Activated naive CD4-positive, alpha-beta T cell treated with anti-CD3 and anti-CD28 coated beads, Interleukin-2, amount 50 U/mL, for 72 hours (primary cell): ENCODE measurements at regions not wholly inside any gene's neighbourhood (a gene's known extent, or its start where the extent isn't known, plus 50 kb on each side); places are given as distances from the start of the nearest gene placed in this dataset.
A peak's percentile ranks its signal among the peaks of the same experiment; 100 is the strongest.
"Not testable (repeated sequence)": the region's sequence is repeated elsewhere in the genome, so short reads cannot be mapped to it uniquely, and the experiment has no call there.

Experiments used
- ATAC-seq, 2 donors: fragments of 150-1000 bp; cut with Tn5 transposase; 2 replicates each; pipeline ENCODE4 v1.10.0; 2021; ENCODE audit warnings: mild to moderate bottlenecking in 2 of 2, moderate library complexity in 2 of 2
- DNase-seq, 2 donors: peaks; one replicate each; pipeline ENCODE4 v3.0.0; 2021 to 2022; ENCODE audit warnings: low spot score in 2 of 2
- H3K27ac Mint-ChIP-seq, 2 donors: one replicate each; pipeline ENCODE4 v1.8.0; 2022; ENCODE audit warnings: mild to moderate bottlenecking in 2 of 2, mixed read lengths in 2 of 2
- H3K36me3 Mint-ChIP-seq, 2 donors: one replicate each; pipeline ENCODE4 v1.8.0; 2022; ENCODE audit warnings: mixed read lengths in 2 of 2
- H3K9me3 Mint-ChIP-seq, 2 donors: one replicate each; pipeline ENCODE4 v1.8.0; 2022; ENCODE audit warnings: mixed read lengths in 2 of 2

DNA sequence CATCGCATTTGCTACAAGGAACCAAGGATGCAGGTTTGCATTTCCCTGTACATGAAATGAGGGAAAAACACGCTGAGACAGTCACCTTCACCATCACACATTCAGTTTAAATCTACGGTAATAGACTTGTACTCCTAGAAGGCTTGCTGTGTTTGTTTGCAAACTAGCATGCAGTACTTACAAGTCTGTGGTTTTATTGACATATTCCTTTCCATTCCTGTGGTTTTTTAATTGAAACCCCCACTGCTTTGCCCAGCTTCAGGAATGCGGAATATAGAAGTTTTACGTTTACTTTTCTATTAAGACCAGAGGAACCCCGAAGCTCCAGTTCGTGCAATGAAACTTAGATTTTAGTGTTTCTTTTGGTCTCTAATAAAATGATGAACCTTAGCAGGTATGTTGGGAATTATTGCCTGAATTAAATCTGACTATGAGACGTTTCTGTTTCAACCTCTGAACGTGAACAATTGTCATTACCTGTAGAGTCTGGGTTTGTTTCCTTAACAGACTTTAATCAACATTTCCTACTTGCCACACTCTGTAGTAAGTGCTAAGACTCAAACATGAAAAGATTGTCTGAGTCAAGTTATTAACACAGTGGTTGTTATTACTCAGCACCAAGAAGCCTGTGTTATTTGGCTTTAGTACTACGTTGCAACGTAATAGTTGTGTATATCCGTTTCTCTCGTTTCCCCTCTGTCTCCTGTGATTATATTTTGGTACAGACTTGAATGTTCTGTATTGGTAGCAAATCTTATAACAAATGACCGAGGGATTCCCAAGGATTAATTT is 793.3 kb upstream of the GOT2 start:
- no peak for ATAC-seq
- no peaks in the 10 kb centered on the region for H3K36me3 Mint-ChIP-seq

DNA sequence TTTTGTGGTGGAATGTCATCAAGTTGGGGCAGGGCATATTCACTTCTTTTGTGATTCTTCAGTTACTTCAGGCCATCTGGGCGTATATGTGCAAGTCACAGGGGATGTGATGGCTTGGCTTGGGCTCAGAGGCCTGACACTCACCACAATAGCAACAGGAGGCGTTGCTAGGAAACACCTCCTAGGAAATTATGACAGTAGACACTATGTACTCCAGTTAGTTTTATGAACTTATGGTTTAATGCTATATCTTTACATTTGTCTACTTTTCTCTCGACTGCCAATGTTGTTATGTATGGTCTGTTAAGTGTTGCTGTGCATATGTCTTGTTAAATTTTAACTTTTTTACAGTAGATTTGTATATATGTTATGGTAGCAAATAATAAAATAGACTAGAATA is 788.7 kb upstream of the GOT2 start:
- DNase-seq (no peak), ATAC-seq (no peak)
- no peaks in the 10 kb centered on the region for H3K36me3 Mint-ChIP-seq
- no peaks in the 10 kb centered on the region for H3K9me3 Mint-ChIP-seq
- no peak overlapping the region for H3K27ac Mint-ChIP-seq

More for the DNA sequence above, 793.3 kb upstream of the GOT2 start:
- Mint-ChIP-seq H3K9me3 (no peaks in the 10 kb centered on the region), H3K27ac (no peak overlapping the region)
- DNase-seq: no peak

DNA sequence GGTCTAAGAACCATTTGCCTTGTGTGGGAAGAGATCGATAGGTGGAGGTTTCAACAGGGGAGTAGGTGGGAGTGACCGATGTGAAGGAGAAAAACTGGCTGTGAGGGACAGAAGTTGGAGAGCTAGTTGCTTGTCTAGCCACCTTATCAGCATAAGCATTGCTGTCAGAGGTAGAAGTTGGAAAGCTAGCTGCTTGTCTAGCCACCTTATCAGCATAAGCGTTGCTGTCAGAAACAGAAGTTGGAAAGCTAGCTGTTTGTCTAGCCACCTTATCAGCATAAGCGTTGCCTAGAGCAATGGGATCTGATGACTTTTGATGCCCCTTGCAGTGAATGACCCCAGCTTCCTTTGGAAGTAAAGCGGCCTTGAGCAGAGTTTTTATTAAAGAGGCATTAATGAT is 784.6 kb upstream of the GOT2 start:
- not testable (repeated sequence) for ATAC-seq, DNase-seq, H3K27ac Mint-ChIP-seq, H3K36me3 Mint-ChIP-seq, H3K9me3 Mint-ChIP-seq

DNA sequence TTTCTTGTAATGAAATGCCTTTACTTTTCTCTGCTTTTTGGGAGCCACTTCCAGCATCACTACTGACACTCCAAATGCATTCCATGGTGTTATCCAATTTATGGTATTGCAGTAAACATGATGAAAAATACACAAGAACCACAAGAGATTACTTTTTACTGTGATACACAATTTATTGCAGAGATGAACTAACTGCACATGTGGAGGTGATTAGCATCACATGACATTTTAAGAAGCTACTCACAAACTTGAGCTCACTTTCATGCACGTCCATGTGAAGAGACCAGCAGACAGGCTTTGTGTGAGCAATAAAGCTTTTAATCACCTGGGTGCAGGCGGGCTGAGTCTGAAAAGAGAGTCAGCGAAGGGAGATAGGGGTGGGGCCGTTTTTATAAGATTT is 780.5 kb upstream of the GOT2 start:
- DNase-seq (no peak), ATAC-seq (no peak)
- Mint-ChIP-seq H3K36me3 (peaks cover 0 to 5% of the 10 kb centered on the region in 2 donors), H3K27ac (no peak overlapping the region), H3K9me3 (peaks cover 0 to 7% of the 10 kb centered on the region in 2 donors)

DNA sequence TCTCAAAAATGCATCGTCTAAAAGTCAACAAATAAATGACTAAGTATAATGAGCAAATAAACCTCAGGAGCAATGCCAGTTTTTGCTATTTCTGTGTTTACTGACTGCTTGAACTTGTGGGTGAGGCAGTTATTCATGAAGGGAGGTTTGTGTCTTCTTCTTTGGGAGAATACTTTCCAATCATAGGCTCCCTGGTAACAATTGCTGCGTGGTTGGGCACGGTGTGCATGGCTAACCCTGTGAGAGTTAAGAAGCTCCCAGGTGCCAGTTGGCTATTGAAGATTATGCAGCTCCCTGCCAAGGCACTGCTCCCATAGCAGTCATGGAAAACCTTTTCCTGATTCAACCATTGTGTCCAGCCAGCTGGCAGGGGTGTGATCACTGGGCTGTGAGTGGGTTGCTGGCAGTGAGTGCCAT is 775.9 kb upstream of the GOT2 start:
- ATAC-seq: no peak
- DNase-seq: no peak
- no peaks in the 10 kb centered on the region for H3K36me3 Mint-ChIP-seq
- H3K9me3 Mint-ChIP-seq: peaks cover 0 to under 1% of the 10 kb centered on the region in 2 donors
- H3K27ac Mint-ChIP-seq: no peak overlapping the region

DNA sequence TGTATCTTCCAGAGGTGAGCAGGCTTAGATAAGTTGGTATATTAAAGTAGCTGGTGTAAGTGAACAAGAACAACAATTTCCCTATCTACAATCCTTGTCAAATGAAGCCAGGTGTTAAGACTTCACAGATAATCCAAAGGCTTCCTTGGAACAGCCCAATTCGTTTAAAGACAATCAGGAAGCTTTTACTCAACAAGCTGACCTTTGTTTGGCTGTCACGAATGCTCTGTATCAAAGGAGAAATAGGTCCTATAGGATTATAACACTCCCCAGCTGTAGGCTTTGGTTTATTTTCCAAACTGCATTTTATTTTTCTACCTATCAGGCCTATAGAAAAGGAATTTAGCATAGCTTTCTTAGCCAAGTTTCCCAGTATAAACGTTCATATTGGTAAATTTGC is 766.5 kb upstream of the GOT2 start:
- Mint-ChIP-seq H3K36me3 (no peaks in the 10 kb centered on the region), H3K9me3 (peaks cover 4 to 5% of the 10 kb centered on the region in 2 donors), H3K27ac (no peak overlapping the region)
- ATAC-seq (no peak), DNase-seq (no peak)

DNA sequence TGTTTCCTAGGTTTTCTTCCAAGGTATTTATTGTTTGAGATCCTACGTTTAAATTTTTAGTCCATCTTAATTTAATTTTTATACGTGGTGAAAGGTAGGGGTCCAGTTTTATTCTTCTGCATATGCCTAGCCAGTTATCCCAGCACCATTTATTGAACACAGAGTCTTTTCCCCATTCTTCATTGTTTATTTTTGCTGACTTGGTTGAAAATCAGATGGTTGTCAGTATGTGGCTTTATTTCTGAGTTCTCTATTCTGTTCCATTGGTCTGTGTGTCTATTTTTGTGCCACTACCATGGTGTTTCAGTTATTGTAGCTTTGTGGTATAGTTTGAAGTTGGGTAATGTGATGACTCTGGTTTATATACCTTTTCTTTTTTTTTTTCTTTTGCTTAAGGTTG is 753.0 kb upstream of the GOT2 start:
- no peaks in the 10 kb centered on the region for H3K36me3 Mint-ChIP-seq
- H3K9me3 Mint-ChIP-seq: peaks cover 0 to 7% of the 10 kb centered on the region in 2 donors
- ATAC-seq: no peak
- no peak overlapping the region for H3K27ac Mint-ChIP-seq
- no peak for DNase-seq

DNA sequence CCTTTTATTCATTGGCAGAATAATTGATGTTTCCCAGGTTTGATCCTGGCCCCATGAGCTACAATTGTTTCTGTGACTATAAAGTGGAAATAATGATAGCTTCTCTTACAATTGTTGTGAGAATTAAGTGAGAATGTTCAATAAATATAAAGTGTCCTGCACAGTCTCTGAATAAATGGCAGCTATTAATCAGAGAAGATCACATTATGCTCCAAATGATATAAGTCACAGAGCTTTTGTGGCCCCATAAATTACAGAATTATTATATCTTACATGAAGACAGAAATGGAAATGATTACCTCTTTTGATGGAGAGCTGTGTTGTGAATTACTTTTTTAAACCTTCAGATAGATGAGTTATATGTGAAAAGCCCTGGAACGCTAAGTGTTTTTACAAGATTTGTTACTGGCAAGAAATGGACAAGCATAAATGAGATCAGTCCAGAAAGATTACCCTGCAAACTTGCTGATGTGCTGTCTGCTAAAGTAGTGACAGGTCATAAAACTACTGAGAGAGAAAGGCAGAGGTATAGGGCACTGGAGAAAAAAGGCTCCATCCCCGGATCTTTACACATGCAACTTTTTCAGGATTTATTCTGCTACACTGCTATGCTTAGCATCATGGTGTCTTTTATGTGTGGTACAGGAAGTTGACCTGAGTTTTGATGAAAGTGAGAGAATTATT is 750.9 kb upstream of the GOT2 start:
- ATAC-seq: no peak
- Mint-ChIP-seq H3K27ac (no peak overlapping the region), H3K36me3 (no peaks in the 10 kb centered on the region), H3K9me3 (peaks cover 0 to 7% of the 10 kb centered on the region in 2 donors)
- DNase-seq: no peak

DNA sequence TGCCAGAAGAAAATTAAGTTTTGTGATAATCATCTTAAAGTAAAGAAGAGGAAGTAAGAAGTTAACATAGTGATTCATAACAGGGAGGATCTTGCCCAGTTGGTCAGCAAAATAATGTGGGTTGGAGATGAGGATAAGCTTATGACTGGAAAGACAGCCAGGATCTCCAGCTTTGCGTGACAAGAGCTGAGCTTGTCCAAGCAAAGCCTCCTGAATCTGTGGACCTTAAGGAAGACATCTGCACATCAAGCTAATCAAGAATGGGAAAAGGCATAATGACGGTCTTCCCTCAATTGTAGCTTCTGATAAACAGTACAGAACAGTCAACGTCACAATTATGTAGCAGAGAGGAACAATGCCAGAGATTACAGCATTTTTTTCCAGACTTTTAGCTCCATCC is 744.7 kb upstream of the GOT2 start:
- ATAC-seq (no peak), DNase-seq (no peak)
- Mint-ChIP-seq H3K9me3 (no peaks in the 10 kb centered on the region), H3K36me3 (no peaks in the 10 kb centered on the region), H3K27ac (no peak overlapping the region)

DNA sequence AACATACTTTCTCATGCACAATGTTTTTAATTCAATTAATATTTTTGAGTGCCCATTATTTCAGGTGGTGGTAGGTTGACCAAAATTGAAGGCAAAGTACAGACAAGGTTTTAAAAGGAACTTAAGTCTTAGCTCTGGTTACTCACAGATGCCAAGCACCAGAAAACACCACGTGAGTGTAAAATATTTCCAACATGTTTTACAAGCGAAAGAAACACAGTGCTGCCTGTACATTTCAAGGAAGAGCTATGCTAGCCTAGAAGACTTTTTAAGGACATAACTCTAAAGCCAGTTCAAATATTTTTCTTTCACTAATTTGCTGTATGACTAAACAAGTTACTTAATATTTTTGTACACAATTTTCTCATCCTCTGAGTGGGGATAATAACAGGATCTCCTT is 736.4 kb upstream of the GOT2 start:
- Mint-ChIP-seq H3K36me3 (no peaks in the 10 kb centered on the region), H3K27ac (no peak overlapping the region), H3K9me3 (peaks cover 0 to 4% of the 10 kb centered on the region in 2 donors)
- ATAC-seq: no peak
- no peak for DNase-seq

DNA sequence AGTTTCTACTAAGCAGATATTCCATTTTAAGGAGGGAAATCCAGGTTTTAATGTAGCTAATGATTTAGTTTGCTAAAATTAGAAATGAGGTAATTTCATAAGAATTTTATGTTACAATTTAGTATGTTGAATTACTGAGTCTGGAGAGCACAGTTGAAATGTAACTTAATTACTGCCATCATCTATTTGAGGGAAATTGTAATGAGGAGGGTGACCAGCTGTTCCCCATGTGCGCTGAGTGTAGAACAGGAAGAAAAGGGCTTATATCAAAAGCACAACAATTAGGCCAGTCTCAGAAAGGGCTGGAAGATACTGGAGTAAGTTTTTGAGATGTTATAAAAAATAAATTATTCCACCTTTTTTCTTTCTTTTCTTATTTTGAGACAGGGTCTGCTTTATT is 735.1 kb upstream of the GOT2 start:
- no peak for ATAC-seq
- Mint-ChIP-seq H3K9me3 (peaks cover 0 to 4% of the 10 kb centered on the region in 2 donors), H3K27ac (no peak overlapping the region), H3K36me3 (no peaks in the 10 kb centered on the region)
- DNase-seq: no peak

DNA sequence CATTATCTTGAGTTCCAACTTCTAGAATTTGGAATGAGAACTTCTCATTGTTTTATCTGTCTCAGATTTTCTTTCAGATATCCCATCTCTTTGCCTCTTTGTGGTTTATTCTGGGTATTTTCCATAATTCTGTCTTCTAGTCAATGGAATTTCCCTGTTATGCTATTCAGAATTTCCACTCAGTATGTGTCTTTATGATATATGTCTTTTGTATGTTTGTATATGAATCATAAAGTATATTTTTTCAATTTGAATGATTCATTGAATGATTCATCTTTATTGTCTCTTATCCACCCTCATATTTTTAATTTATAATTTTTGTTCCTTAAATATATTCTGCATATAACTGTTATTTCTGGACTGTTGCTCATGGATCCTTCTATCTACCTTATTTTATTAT is 729.7 kb upstream of the GOT2 start:
- H3K27ac Mint-ChIP-seq: peak overlapping the region in 1 of 2 donors; percentile 39
- peaks cover 0 to 9% of the 10 kb centered on the region in 2 donors for H3K9me3 Mint-ChIP-seq
- H3K36me3 Mint-ChIP-seq: no peaks in the 10 kb centered on the region
- DNase-seq: no peak
- peak in 1 of 2 donors; percentile 37 for ATAC-seq

DNA sequence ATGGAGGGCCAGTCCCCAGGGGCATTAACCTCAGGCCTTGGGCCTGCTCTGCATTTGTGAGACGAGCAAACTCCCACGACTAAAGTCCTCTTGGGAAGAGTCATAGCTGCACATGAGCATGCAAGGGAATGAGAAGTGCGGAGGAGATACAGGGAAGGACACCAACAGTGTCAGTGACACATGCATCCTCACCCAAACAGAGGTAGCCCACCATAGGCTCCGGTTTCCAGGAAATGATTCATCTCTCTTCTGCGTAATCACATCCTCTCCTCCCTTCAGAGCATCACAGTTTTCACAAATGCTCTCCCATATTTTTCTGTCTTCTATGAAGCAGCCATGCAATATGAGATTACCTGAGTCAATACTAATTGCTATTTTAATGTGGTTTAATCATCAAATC is 725.7 kb upstream of the GOT2 start:
- DNase-seq (no peak), ATAC-seq (no peak)
- no peak overlapping the region for H3K27ac Mint-ChIP-seq
- H3K36me3 Mint-ChIP-seq: no peaks in the 10 kb centered on the region
- peaks cover 0 to 5% of the 10 kb centered on the region in 2 donors for H3K9me3 Mint-ChIP-seq

DNA sequence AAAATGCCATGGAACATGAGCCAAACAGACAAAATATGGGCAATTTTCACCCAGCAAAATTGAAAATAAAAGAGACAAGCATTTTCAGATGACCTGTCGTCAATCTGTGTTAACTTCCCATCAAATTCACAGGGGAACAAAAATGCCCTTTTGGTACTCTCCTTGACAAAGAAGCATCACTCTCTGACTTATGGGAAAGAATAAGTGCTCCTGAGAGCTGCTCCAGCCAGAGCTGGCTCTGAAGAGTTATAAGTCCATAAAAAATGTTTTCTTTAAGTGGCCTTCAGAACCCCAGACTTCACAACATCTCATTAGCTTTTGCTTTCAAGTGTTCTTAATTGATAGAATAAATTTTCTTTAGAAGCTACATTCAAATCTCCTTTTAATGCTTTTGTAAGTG is 721.4 kb upstream of the GOT2 start:
- H3K36me3 Mint-ChIP-seq: no peaks in the 10 kb centered on the region
- DNase-seq: no peak
- no peak for ATAC-seq
- H3K27ac Mint-ChIP-seq: no peak overlapping the region
- H3K9me3 Mint-ChIP-seq: peaks cover 5 to 10% of the 10 kb centered on the region in 2 donors

DNA sequence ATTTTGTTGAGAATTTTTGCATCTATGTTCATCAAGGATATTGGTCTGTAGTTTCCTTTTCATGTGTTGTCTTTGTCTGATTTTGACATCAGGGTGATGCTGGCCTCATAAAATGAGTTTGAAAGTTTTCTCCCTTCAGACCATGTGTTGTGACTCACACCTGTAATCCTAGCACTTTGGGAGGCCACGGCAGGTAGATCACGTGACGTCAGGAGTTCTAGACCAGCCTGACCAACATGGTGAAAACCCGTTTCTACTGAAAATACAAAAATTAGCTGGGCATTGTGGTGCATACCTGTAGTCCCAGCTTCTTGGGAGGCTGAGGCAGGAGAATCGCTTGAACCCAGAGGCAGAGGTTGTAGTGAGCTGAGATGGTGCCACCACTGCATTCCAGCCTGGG is 716.4 kb upstream of the GOT2 start:
- H3K36me3 Mint-ChIP-seq, ATAC-seq, H3K27ac Mint-ChIP-seq, DNase-seq: not testable (repeated sequence)
- peaks cover 9 to 10% of the 10 kb centered on the region in 2 donors for H3K9me3 Mint-ChIP-seq

DNA sequence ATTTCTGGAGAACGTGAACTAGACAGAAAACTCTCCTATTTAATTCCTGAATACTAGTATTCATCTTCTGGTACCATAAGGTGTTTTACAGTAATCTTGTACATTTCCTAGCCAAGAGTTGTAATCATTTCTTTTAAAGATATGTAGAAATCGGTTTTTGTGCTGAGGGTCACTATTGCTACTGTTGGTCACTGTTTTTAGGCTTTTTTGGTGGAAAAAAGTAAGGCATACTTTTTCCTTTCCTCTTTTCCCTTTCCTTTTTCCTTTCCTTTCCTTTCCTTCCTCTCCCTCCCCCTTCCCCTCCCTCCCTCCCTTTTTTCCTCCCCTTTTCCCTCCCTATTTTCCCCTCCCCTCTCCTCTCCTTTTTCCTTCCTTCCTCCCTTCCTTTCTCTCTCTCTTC is 706.4 kb upstream of the GOT2 start:
- ATAC-seq: no peak
- peaks cover 0 to 4% of the 10 kb centered on the region in 2 donors for H3K9me3 Mint-ChIP-seq
- no peaks in the 10 kb centered on the region for H3K36me3 Mint-ChIP-seq
- DNase-seq: no peak
- H3K27ac Mint-ChIP-seq: no peak overlapping the region

DNA sequence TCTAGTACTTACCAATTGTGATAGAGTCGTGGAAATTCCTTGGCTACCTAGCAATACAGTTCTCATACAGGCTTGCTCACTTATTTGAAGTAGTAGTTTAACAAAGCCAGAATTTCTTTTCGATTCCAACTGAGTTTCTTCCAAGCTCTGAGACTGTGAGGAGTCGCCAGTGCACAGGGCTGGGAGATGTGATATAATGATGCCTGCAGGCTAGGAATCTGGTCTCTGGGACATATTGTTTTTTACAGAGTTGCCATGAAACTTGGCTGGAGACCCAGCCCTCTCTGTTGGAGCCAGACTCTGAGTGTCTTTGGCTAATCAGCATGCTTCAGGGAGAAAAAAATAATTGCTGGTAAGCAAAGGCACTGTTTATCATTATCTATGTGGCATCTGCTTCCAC is 698.8 kb upstream of the GOT2 start:
- ATAC-seq (no peak), DNase-seq (no peak)
- H3K27ac Mint-ChIP-seq: no peak overlapping the region
- no peaks in the 10 kb centered on the region for H3K9me3 Mint-ChIP-seq
- H3K36me3 Mint-ChIP-seq: no peaks in the 10 kb centered on the region

DNA sequence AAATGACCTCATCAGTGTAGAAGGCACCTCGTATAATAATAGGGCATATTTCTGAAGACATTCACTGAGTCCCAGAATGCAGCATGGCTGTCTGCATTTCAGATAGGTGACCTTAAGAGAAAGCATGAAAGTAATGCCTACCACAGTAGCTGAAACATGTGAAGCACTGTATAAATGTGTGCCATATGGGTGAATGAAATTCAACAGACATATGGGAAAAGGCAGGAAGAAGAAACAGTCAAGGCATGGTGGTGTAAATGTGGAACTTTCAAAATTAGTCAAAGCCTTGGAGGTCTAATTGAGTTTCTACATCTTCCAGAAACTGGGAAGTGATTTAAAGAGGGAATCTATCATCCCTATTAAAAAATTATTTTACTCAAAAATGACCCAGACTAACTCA is 698.2 kb upstream of the GOT2 start:
- Mint-ChIP-seq H3K36me3 (no peaks in the 10 kb centered on the region), H3K27ac (no peak overlapping the region), H3K9me3 (no peaks in the 10 kb centered on the region)
- DNase-seq: no peak
- no peak for ATAC-seq
